Liver (tissue), 8 donors: ENCODE measurements at regions not wholly inside any gene's neighbourhood (a gene's known extent, or its start where the extent isn't known, plus 50 kb on each side); places are given as distances from the start of the nearest gene placed in this dataset.

Source experiments
- DNase-seq: peaks from one replicate; pipeline ENCODE4 v3.0.0-alpha.2; 2017; ENCODE audit warnings: low spot score
- H3K27ac ChIP-seq, 2 donors: one replicate each; pipeline ENCODE4 v1.7.0; 2013; ENCODE audit warnings: inconsistent platforms in 2 of 2, low read length in 2 of 2, control low read depth in 1 of 2, low read depth in 1 of 2, mild to moderate bottlenecking in 1 of 2
- H3K27me3 ChIP-seq, 4 donors: one replicate each; pipeline versions ENCODE4 v1.6.1 to v1.7.0; 2013; ENCODE audit warnings: low read length in 3 of 4, inconsistent platforms in 1 of 4, mild to moderate bottlenecking in 1 of 4, moderate library complexity in 1 of 4; ENCODE audit not compliant: control insufficient read depth in 4 of 4, insufficient read depth in 4 of 4
- H3K36me3 ChIP-seq, 4 donors: one replicate each; pipeline versions ENCODE4 v1.6.1 to v1.7.0; 2013; ENCODE audit warnings: low read length in 3 of 4, mild to moderate bottlenecking in 3 of 4, low read depth in 1 of 4, moderate library complexity in 1 of 4; ENCODE audit not compliant: control insufficient read depth in 4 of 4, insufficient read depth in 3 of 4
- H3K4me1 ChIP-seq, 4 donors: one replicate each; pipeline versions ENCODE4 v1.6.1 to v1.7.0; 2013; ENCODE audit warnings: low read length in 3 of 4, mild to moderate bottlenecking in 3 of 4, moderate library complexity in 1 of 4; ENCODE audit not compliant: control insufficient read depth in 4 of 4, insufficient read depth in 4 of 4
- H3K4me3 ChIP-seq, 3 donors: one replicate each; pipeline versions ENCODE4 v1.6.1 to v1.7.0; 2013; ENCODE audit warnings: low read length in 3 of 3, control low read depth in 1 of 3, low read depth in 1 of 3, mild to moderate bottlenecking in 1 of 3
- H3K9ac ChIP-seq, 2 donors: one replicate each; pipeline ENCODE4 v1.7.0; 2013; ENCODE audit warnings: low read length in 2 of 2, mild to moderate bottlenecking in 2 of 2, moderate library complexity in 2 of 2, control low read depth in 1 of 2, low read depth in 1 of 2
- H3K9me3 ChIP-seq, 4 donors: one replicate each; pipeline versions ENCODE4 v1.6.1 to v1.7.0; 2013; ENCODE audit warnings: low read length in 3 of 4; ENCODE audit not compliant: control insufficient read depth in 4 of 4
- EGR1 ChIP-seq, 2 donors: IDR thresholded peaks; 2 replicates each; pipeline ENCODE4 v1.6.1; 2016 to 2018; ENCODE audit warnings: antibody characterized with exemption in 2 of 2, low read depth in 2 of 2
- FOXA1 ChIP-seq: IDR thresholded peaks from 2 replicates; pipeline ENCODE4 v1.6.1; 2016; ENCODE audit warnings: antibody characterized with exemption
- FOXA2 ChIP-seq: IDR thresholded peaks from 2 replicates; pipeline ENCODE4 v1.6.1; 2016; ENCODE audit warnings: antibody characterized with exemption
- GABPA ChIP-seq, 2 donors: IDR thresholded peaks in 1 of 2; conservative IDR thresholded peaks in 1 of 2; 2 replicates each; pipeline ENCODE4 v1.6.1; 2016; ENCODE audit warnings: antibody characterized with exemption in 2 of 2, mild to moderate bottlenecking in 1 of 2, moderate library complexity in 1 of 2
- HNF4A ChIP-seq, 2 donors: conservative IDR thresholded peaks; 2 replicates each; pipeline ENCODE4 v1.6.1; 2016; ENCODE audit warnings: antibody characterized with exemption in 2 of 2, mild to moderate bottlenecking in 2 of 2
- HNF4G ChIP-seq: IDR thresholded peaks from 2 replicates; pipeline ENCODE4 v1.6.1; 2016; ENCODE audit warnings: antibody characterized with exemption
- JUND ChIP-seq, 2 donors: IDR thresholded peaks; 2 replicates each; pipeline ENCODE4 v1.6.1; 2016; ENCODE audit warnings: antibody characterized with exemption in 2 of 2
- NR2F2 ChIP-seq: IDR thresholded peaks from 2 replicates; pipeline ENCODE4 v1.6.1; 2016; ENCODE audit warnings: antibody characterized with exemption
- SP1 ChIP-seq: IDR thresholded peaks from 2 replicates; pipeline ENCODE4 v1.6.1; 2018; ENCODE audit warnings: antibody characterized with exemption, mild to moderate bottlenecking
- YY1 ChIP-seq: IDR thresholded peaks from 2 replicates; pipeline ENCODE4 v1.6.1; 2016; ENCODE audit warnings: antibody characterized with exemption, mild to moderate bottlenecking
- WGBS: extraction: QIAGEN DNeasy Blood & Tissue Kit; methylation state at CpG from one replicate; pipeline ENCODE4 v1.1.7; 2013; 5-methylcytosine and 5-hydroxymethylcytosine counted together
- TF ChIP-seq, protein P1 (sequence below): IDR thresholded peaks from 2 replicates; pipeline ENCODE4 v1.6.1; 2016; ENCODE audit warnings: antibody characterized with exemption
- TF ChIP-seq, protein P2 (sequence below): IDR thresholded peaks from 2 replicates; pipeline ENCODE4 v1.6.1; 2016; ENCODE audit warnings: antibody characterized with exemption
- TF ChIP-seq, protein P3 (sequence below): fragments of 150-350 bp; IDR thresholded peaks from 2 replicates; pipeline ENCODE4 v1.5.1; 2017; ENCODE audit warnings: improper control_type of control experiment, low read depth, low read length; ENCODE audit not compliant: missing input control
- TF ChIP-seq, protein P4 (sequence below): IDR thresholded peaks from 2 replicates; pipeline ENCODE4 v1.6.1; 2016; ENCODE audit warnings: antibody characterized with exemption, mild to moderate bottlenecking
- donor health status: healthy.
- donor health status: healthy.
- donor health status: healthy.
- donor health status: healthy.
- donor health status: healthy.

DNA sequence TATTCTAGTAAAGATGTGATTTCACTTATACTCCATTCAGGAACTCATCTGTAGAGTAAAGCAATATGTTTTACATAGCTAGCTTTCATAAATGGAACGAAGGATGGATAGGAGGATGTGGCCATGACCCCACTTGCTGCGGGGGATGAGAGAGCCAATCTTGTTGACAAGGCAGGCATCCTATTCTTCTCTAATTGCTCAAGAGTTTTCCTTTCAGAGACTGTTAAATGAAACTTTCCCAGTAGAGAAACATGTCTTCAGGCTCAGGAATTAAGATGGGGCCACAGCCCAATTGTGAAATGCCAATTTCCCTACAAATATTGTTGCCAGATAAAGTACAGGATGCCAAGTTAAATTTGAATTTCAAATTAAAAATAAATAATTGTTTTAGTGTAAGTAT is 196.2 kb upstream of the TUT7 start:
- Histone ChIP-seq H3K9ac (no peak overlapping the region), H3K9me3 (no peaks in the 10 kb centered on the region), H3K27ac (no peak overlapping the region), H3K4me3 (no peak overlapping the region), H3K36me3 (no peaks in the 10 kb centered on the region), H3K4me1 (no peaks in the 10 kb centered on the region), H3K27me3 (peaks cover 0 to 3% (median 0%) of the 10 kb centered on the region in 4 donors)
- no peak for DNase-seq
- WGBS = 60% methylated on average over 2 of the region's 2 CpGs
- no peak for TF ChIP-seq FOXA1
- no peak for TF ChIP-seq YY1
- no peak for TF ChIP-seq GABPA (IDR thresholded peaks at IDR 0.05 in 1 of 2, conservative IDR thresholded peaks at IDR 0.05 in 1 of 2)
- TF ChIP-seq HNF4A (conservative IDR thresholded peaks at IDR 0.05) = no peak
- TF ChIP-seq EGR1 (IDR thresholded peaks at IDR 0.05; ENCODE audit: low read depth in 2 of 2) = no peak
- TF ChIP-seq NR2F2 = no peak
- TF ChIP-seq, protein P1, sequence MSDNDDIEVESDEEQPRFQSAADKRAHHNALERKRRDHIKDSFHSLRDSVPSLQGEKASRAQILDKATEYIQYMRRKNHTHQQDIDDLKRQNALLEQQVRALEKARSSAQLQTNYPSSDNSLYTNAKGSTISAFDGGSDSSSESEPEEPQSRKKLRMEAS = no peak
- TF ChIP-seq JUND (IDR thresholded peaks at IDR 0.05) = no peak

DNA sequence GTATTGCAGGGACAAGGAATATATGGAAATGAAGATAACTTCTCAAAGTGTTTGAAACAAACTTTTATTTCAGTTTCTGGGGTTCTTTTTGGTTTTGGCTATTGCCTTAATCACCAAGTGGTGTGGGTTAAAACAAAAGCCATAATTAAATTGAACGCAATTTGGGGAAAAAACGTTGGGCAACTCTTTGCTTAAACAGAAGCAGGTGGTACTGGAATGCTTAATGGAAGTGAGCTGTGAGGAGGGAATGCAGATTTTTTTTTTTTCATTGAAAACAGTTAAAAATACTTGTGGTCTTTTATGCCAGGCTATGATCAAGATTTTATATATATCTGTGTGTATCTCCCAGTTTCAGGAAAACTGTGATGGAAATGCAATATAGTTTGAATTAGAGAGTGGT is 195.7 kb upstream of the TUT7 start:
- H3K27ac ChIP-seq = no peak overlapping the region
- no peak overlapping the region for H3K4me3 ChIP-seq
- WGBS = 56% methylated on average over 2 of the region's 2 CpGs
- TF ChIP-seq, protein P1 = no peak
- TF ChIP-seq, protein P2, sequence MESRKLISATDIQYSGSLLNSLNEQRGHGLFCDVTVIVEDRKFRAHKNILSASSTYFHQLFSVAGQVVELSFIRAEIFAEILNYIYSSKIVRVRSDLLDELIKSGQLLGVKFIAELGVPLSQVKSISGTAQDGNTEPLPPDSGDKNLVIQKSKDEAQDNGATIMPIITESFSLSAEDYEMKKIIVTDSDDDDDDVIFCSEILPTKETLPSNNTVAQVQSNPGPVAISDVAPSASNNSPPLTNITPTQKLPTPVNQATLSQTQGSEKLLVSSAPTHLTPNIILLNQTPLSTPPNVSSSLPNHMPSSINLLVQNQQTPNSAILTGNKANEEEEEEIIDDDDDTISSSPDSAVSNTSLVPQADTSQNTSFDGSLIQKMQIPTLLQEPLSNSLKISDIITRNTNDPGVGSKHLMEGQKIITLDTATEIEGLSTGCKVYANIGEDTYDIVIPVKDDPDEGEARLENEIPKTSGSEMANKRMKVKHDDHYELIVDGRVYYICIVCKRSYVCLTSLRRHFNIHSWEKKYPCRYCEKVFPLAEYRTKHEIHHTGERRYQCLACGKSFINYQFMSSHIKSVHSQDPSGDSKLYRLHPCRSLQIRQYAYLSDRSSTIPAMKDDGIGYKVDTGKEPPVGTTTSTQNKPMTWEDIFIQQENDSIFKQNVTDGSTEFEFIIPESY = no peak
- no peak for TF ChIP-seq JUND (IDR thresholded peaks at IDR 0.05)
- TF ChIP-seq NR2F2 = no peak
- TF ChIP-seq SP1 = no peak
- TF ChIP-seq FOXA2 = no peak
- TF ChIP-seq HNF4G = no peak
- no peak for TF ChIP-seq FOXA1
- TF ChIP-seq GABPA (IDR thresholded peaks at IDR 0.05 in 1 of 2, conservative IDR thresholded peaks at IDR 0.05 in 1 of 2) = no peak
- TF ChIP-seq, protein P3, sequence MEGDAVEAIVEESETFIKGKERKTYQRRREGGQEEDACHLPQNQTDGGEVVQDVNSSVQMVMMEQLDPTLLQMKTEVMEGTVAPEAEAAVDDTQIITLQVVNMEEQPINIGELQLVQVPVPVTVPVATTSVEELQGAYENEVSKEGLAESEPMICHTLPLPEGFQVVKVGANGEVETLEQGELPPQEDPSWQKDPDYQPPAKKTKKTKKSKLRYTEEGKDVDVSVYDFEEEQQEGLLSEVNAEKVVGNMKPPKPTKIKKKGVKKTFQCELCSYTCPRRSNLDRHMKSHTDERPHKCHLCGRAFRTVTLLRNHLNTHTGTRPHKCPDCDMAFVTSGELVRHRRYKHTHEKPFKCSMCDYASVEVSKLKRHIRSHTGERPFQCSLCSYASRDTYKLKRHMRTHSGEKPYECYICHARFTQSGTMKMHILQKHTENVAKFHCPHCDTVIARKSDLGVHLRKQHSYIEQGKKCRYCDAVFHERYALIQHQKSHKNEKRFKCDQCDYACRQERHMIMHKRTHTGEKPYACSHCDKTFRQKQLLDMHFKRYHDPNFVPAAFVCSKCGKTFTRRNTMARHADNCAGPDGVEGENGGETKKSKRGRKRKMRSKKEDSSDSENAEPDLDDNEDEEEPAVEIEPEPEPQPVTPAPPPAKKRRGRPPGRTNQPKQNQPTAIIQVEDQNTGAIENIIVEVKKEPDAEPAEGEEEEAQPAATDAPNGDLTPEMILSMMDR = no peak
- TF ChIP-seq HNF4A (conservative IDR thresholded peaks at IDR 0.05) = no peak
- TF ChIP-seq, protein P4, sequence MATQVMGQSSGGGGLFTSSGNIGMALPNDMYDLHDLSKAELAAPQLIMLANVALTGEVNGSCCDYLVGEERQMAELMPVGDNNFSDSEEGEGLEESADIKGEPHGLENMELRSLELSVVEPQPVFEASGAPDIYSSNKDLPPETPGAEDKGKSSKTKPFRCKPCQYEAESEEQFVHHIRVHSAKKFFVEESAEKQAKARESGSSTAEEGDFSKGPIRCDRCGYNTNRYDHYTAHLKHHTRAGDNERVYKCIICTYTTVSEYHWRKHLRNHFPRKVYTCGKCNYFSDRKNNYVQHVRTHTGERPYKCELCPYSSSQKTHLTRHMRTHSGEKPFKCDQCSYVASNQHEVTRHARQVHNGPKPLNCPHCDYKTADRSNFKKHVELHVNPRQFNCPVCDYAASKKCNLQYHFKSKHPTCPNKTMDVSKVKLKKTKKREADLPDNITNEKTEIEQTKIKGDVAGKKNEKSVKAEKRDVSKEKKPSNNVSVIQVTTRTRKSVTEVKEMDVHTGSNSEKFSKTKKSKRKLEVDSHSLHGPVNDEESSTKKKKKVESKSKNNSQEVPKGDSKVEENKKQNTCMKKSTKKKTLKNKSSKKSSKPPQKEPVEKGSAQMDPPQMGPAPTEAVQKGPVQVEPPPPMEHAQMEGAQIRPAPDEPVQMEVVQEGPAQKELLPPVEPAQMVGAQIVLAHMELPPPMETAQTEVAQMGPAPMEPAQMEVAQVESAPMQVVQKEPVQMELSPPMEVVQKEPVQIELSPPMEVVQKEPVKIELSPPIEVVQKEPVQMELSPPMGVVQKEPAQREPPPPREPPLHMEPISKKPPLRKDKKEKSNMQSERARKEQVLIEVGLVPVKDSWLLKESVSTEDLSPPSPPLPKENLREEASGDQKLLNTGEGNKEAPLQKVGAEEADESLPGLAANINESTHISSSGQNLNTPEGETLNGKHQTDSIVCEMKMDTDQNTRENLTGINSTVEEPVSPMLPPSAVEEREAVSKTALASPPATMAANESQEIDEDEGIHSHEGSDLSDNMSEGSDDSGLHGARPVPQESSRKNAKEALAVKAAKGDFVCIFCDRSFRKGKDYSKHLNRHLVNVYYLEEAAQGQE = no peak
- no peak for TF ChIP-seq YY1
- no peaks in the 10 kb centered on the region for H3K4me1 ChIP-seq
- no peaks in the 10 kb centered on the region for H3K9me3 ChIP-seq
- no peaks in the 10 kb centered on the region for H3K36me3 ChIP-seq
- H3K9ac ChIP-seq = no peak overlapping the region
- DNase-seq = no peak
- H3K27me3 ChIP-seq = peaks cover 0 to 3% (median 0%) of the 10 kb centered on the region in 4 donors
